OCI-LY1 (cell line): ENCODE measurements at regions not wholly inside any gene's neighbourhood (a gene's known extent, or its start where the extent isn't known, plus 50 kb on each side); places are given as distances from the start of the nearest gene placed in this dataset.

ENCODE experiments used
- H2AFZ ChIP-seq: fragments of 200-600 bp; sonication (generic), shearing (Covaris generic); 2 replicates; pipeline ENCODE4 v1.6.0; 2014; ENCODE audit warnings: antibody characterized with exemption, mild to moderate bottlenecking, low read length
- H3F3A ChIP-seq: fragments of 200-600 bp; sonication (generic), shearing (Covaris generic); 2 replicates; pipeline ENCODE4 v1.6.0; 2014; ENCODE audit warnings: mild to moderate bottlenecking, antibody characterized with exemption, low read length, moderate library complexity; ENCODE audit not compliant: insufficient read depth
- H3K27ac ChIP-seq: fragments of 200-600 bp; sonication (generic); 2 replicates; pipeline ENCODE4 v1.5.1; 2014; ENCODE audit warnings: low read length, mixed run types, mild to moderate bottlenecking, low read depth; ENCODE audit not compliant: poor library complexity, severe bottlenecking
- H3K27me3 ChIP-seq: fragments of 200-600 bp; sonication (generic); 2 replicates; pipeline ENCODE4 v1.6.0; 2014; ENCODE audit warnings: antibody characterized with exemption, mild to moderate bottlenecking, low read length, moderate library complexity; ENCODE audit not compliant: insufficient read depth
- H3K36me3 ChIP-seq: fragments of 200-600 bp; sonication (generic); 2 replicates; pipeline ENCODE4 v1.6.1; 2014; ENCODE audit warnings: mild to moderate bottlenecking, antibody characterized with exemption, low read length, moderate library complexity, mixed read lengths; ENCODE audit not compliant: insufficient read depth
- H3K4me1 ChIP-seq: fragments of 200-600 bp; sonication (generic); 2 replicates; pipeline ENCODE4 v1.5.1; 2014; ENCODE audit warnings: mild to moderate bottlenecking, low read length, moderate library complexity; ENCODE audit not compliant: insufficient read depth, severe bottlenecking
- H3K4me2 ChIP-seq: fragments of 200-600 bp; sonication (generic), shearing (Covaris generic); 2 replicates; pipeline ENCODE4 v1.6.1; 2014; ENCODE audit warnings: low read length
- H3K4me3 ChIP-seq: fragments of 200-600 bp; sonication (generic); 2 replicates; pipeline ENCODE4 v1.5.1; 2014; ENCODE audit warnings: low read length, low read depth, mild to moderate bottlenecking, mixed read lengths; ENCODE audit not compliant: poor library complexity, severe bottlenecking
- H3K79me2 ChIP-seq: fragments of 200-600 bp; shearing (Covaris generic); 2 replicates; pipeline ENCODE4 v1.6.1; 2016; ENCODE audit warnings: mixed run types, low read length, mixed read lengths; ENCODE audit not compliant: insufficient read depth
- H3K9ac ChIP-seq: fragments of 200-600 bp; sonication (generic), shearing (Covaris generic); 2 replicates; pipeline ENCODE4 v1.6.1; 2014; ENCODE audit warnings: mild to moderate bottlenecking, low read length, mixed read lengths
- H3K9me2 ChIP-seq: fragments of 200-600 bp; sonication (generic), shearing (Covaris generic); 2 replicates; pipeline ENCODE4 v1.6.1; 2014; ENCODE audit warnings: low read depth, mild to moderate bottlenecking, low read length, mixed read lengths
- H3K9me3 ChIP-seq: fragments of 200-600 bp; shearing (Covaris generic); 2 replicates; pipeline ENCODE4 v1.6.1; 2014; ENCODE audit warnings: low read length, mixed read lengths
- H4K20me1 ChIP-seq: fragments of 200-600 bp; sonication (generic), shearing (Covaris generic); 2 replicates; pipeline ENCODE4 v1.6.0; 2016; ENCODE audit warnings: mild to moderate bottlenecking, low read length; ENCODE audit not compliant: insufficient read depth
- EZH2 ChIP-seq: fragments of 200-600 bp; sonication (generic), shearing (Covaris generic); IDR thresholded peaks from 2 replicates; pipeline ENCODE4 v1.8.0; 2017; ENCODE audit warnings: borderline replicate concordance, mixed run types, mild to moderate bottlenecking, antibody characterized with exemption, low read length, moderate library complexity, mixed read lengths
- TF ChIP-seq, protein P1 (sequence below): fragments of 200-600 bp; sonication (generic), shearing (Covaris generic); IDR thresholded peaks from 2 replicates; pipeline ENCODE4 v1.5.1; 2017; ENCODE audit warnings: mild to moderate bottlenecking, antibody characterized with exemption, low read length, moderate library complexity, mixed read lengths

DNA sequence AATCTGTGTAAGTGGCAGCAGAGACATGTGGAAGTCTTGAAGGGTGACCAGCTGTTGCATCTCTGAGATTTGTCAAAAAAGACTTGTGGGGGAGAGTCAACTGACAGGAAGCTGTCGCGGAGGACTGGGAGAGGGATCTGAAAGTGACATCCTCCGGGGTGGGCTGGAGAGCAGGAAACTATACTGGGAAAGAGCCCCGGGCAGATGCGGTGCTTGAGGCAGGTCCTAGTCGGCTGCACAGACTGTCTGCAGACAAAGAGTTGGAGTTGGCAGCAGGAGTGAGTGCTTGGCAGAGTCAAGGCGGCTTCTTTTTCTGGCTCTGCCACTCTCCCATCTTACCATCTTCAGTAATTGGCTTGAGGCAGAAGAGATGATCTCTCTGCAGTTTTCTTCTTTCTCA is 294.0 kb upstream of the C1orf87 start:
- no peaks in the 10 kb centered on the region for H3K4me1 ChIP-seq
- no peaks in the 10 kb centered on the region for H3K36me3 ChIP-seq
- H3F3A ChIP-seq = no peaks in the 10 kb centered on the region
- H3K9ac ChIP-seq = no peak overlapping the region
- no peaks in the 10 kb centered on the region for H3K9me3 ChIP-seq
- H3K4me3 ChIP-seq = no peak overlapping the region
- H4K20me1 ChIP-seq = no peaks in the 10 kb centered on the region
- no peaks in the 10 kb centered on the region for H3K79me2 ChIP-seq
- no peaks in the 10 kb centered on the region for H3K9me2 ChIP-seq
- no peak for TF ChIP-seq EZH2
- TF ChIP-seq, protein P1, sequence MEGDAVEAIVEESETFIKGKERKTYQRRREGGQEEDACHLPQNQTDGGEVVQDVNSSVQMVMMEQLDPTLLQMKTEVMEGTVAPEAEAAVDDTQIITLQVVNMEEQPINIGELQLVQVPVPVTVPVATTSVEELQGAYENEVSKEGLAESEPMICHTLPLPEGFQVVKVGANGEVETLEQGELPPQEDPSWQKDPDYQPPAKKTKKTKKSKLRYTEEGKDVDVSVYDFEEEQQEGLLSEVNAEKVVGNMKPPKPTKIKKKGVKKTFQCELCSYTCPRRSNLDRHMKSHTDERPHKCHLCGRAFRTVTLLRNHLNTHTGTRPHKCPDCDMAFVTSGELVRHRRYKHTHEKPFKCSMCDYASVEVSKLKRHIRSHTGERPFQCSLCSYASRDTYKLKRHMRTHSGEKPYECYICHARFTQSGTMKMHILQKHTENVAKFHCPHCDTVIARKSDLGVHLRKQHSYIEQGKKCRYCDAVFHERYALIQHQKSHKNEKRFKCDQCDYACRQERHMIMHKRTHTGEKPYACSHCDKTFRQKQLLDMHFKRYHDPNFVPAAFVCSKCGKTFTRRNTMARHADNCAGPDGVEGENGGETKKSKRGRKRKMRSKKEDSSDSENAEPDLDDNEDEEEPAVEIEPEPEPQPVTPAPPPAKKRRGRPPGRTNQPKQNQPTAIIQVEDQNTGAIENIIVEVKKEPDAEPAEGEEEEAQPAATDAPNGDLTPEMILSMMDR = no peak
- H3K27me3 ChIP-seq = no peaks in the 10 kb centered on the region
- no peak overlapping the region for H2AFZ ChIP-seq
- no peak overlapping the region for H3K27ac ChIP-seq
- H3K4me2 ChIP-seq = no peak overlapping the region

DNA sequence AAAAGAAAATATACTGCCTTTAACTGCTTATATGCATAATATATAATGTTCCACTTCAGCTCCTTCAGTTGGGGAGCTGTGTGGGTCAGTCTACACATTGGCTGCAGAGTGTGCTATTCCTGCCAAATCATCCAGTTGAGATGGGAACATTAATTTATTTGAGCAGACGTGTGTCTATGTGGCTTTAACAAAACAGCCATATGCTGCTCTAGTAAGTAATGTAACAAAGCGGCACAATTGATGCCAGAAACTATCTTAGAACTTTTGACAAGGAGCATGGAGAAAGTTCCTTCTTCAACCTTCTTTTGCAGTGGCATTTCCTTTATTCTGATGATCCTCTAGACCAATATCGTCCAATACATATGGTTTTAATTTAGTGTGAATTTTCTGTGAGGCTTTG is 285.9 kb upstream of the C1orf87 start:
- H4K20me1 ChIP-seq = no peaks in the 10 kb centered on the region
- H2AFZ ChIP-seq = no peak overlapping the region

DNA sequence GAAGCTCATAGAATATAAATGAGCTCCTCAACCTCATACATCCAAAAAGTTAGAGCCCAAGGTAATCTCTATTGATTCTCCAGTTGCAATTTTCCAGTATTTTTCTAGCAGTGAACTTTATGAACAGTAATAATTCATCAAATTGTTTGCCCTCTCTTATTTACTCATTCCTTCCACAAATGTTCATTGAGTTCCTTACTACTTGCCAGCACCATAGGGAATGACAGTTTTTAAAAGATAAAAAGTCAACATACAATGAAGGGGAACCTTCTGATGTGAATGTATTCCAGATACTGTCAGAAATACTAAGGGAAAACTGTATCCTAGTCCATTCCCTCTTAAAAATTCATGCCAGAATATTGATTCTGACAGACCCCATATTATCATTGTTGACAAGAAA is 277.0 kb upstream of the C1orf87 start:
- no peaks in the 10 kb centered on the region for H3K79me2 ChIP-seq
- no peak overlapping the region for H3K27ac ChIP-seq
- no peak overlapping the region for H3K4me2 ChIP-seq
- no peaks in the 10 kb centered on the region for H4K20me1 ChIP-seq
- no peak for TF ChIP-seq EZH2
- TF ChIP-seq, protein P1 = no peak
- H3K27me3 ChIP-seq = no peaks in the 10 kb centered on the region
- H3F3A ChIP-seq = no peaks in the 10 kb centered on the region
- H3K9me2 ChIP-seq = no peaks in the 10 kb centered on the region
- no peaks in the 10 kb centered on the region for H3K4me1 ChIP-seq
- no peak overlapping the region for H2AFZ ChIP-seq
- H3K4me3 ChIP-seq = no peak overlapping the region
- no peaks in the 10 kb centered on the region for H3K9me3 ChIP-seq
- no peak overlapping the region for H3K9ac ChIP-seq
- no peaks in the 10 kb centered on the region for H3K36me3 ChIP-seq

More for the DNA sequence above, 285.9 kb upstream of the C1orf87 start:
- Histone ChIP-seq H3K9me2 (no peaks in the 10 kb centered on the region), H3K4me3 (no peak overlapping the region), H3K9ac (no peak overlapping the region), H3F3A (no peaks in the 10 kb centered on the region), H3K79me2 (no peaks in the 10 kb centered on the region), H3K9me3 (no peaks in the 10 kb centered on the region), H3K36me3 (no peaks in the 10 kb centered on the region), H3K4me2 (no peak overlapping the region), H3K27ac (no peak overlapping the region), H3K27me3 (no peaks in the 10 kb centered on the region), H3K4me1 (no peaks in the 10 kb centered on the region)
- no peak for TF ChIP-seq EZH2
- TF ChIP-seq, protein P1 = no peak
